Stimulated activated CD4-positive, alpha-beta T cell treated with anti-CD3 and anti-CD28 coated beads, Interleukin-4, amount 100 ng/mL, for 24 hours (primary cell): ENCODE measurements at regions not wholly inside any gene's neighbourhood (a gene's known extent, or its start where the extent isn't known, plus 50 kb on each side); places are given as distances from the start of the nearest gene placed in this dataset.

Source experiments
- DNase-seq: peaks from one replicate; pipeline ENCODE4 v3.0.0-alpha.2; 2020

DNA sequence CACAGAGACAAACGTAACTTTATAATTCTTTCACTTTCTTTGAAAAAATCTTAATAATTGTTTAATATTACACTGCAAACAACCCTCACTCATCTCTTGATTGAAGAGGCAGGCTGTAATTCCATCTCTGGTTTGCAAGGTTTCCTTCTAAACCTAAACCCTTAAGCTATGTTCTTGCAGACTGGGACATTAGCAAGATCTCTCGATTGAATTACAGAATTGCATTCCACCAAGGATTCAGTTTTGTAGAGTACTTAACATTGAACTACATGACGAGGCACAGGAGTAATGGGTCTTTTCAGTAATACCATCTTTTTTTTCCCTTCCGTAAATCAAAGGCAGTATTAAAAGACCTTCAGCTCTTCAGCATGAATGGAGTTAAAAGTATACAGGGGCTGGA, 111.6 kb upstream of the EEF1E1 start:
- DNase-seq = no peak

DNA sequence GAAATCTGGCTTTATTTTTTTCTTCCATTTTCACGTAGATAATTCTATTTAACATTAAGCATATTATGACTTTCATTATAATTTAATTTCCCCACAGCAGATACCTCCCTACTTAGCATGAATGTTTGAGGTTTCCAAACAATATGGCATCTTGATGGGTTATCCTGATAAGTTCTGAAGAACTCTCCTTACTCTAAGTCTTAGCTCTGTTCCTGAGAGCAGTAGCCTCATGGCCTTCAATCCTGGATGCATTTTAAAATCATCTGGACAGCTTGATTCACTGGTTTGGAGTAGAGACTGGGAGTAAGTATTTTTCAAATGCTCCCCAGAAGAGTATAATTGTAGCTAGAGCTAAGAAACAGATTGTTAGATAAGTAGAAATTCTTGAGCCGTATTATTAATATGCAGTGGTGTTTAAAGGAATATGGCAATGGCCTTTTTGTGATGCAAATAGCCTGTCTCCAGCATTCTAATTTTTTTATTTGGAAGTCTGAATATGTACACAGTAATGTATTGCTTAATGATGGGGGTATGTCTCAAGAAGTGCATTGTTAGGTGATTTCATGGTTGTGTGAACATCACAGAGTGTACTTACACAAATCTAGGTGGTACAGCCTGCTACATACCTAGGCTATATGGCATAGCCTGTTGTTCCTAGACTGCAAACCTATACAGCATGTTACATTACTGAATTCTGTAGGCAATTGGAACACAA, 110.5 kb upstream of the EEF1E1 start:
- DNase-seq = no peak

DNA sequence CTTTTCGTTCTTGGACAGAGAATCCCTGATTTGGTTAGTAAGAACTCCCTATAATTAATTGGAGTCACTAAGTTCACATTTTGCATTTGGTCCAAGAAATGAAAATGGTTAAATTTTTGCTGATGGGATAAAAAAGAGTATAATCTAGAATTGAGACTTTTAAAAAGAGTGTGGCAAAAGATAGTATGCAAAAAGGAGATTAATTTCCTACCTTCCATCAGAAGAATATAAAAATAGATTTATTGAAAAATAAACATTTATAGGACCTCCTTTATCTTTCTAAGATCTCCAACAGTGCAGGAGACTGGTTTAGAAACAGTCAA, 105.5 kb upstream of the EEF1E1 start:
- no peak for DNase-seq

DNA sequence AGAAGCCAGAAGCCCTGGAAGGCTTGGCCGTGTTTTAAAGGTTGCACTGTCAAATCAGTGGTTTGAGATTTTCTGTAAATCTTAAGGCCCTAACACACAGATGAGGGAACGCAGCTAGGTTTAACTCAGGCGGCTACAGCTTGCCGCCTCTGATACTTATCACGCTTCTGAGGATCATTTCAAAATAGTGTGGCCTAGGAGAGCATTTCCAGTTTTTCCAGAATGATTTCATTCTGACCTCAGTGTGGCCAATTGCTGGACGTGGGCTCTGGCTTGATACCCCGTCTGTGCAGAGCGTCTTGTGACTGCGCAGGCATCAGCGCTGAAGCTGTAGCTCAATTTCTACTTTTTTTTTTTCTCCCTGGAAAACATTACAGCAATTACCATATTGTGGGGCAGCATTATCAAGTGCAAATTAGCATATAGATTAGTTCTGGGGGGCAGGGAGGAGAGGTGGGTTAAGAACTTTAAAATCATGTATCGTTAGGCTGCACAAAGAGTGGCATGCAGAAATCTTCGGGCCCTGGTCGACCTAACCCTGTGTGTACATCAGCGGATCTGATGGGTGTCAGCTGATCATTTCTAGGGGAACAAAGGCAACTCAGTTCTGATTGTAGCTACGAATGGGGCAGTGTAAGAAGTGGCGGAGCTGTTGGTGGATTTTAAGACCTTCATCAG, 105.0 kb upstream of the EEF1E1 start:
- no peak for DNase-seq

DNA sequence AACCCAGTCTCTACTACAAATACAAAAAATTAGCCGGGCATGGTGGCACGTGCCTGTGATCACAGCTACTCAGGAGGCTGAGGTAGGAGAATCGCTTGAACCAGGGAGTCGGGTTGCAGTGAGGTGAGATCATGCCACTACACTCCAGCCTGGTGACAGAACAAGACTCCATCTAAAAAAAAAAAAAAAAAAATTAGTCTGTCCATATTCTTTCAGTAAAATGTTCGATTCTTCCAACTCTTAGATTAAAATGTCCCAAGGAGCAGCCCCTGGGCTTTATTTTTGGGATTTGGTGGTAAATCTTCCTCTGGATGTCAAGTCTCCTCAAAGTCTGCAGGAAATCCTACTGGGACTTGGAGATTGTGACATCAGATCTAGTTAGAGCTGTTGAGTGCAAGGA, 101.0 kb upstream of the EEF1E1 start:
- DNase-seq = no peak

DNA sequence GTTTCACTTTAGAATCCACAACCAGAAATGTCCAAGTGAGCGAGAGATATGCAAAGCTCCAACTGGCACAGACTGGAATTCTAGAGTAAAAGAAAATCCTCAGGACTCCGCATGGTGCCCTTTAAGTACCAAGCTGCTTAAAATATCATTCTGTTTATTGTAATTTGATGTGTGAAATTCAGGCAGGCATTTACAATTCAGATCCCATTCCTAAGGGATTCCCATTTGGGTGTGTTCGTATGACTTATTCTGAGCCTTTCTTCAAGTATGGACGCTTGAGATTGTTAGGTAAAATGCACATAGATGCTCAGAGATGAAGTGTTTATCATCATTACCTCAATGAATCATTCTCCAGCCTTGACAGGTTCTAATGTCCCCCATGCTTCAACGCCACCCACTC, 99.3 kb upstream of the EEF1E1 start:
- DNase-seq = no peak

DNA sequence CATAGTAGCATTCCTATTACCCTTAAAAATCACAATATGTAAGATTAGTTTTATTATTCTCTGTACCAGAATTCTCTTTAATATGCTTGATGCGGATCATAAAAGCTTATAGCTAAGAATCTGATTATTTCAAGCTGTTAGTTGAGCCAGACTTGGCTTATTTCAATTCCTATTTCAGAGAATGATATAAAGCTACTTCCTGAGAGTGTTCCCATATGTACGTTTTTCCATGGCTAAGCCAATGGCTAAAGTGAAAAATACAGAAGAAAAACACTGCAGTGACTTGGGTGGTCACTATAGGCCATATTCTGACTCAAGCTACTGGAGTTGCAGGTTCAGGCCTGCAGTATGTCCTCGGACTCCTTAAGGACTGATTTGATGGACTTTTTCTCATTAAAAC, 97.9 kb upstream of the EEF1E1 start:
- no peak for DNase-seq

DNA sequence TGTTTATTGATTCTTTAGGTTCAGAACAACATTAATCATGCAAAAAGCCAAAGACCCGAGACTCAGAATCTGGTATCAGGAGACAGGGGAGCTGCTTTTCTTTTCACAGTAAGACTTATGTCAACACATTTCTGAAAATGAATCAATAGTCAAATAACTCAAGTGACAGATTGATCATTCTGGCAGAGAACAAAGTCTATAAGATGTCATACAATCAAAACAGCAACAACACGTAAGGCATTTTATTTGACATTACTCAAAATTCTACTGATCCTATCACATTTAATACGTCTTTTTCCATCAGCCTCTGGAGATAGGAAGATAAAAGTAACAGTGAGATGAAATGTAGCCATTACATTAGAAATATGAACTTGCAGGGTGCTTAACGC, 93.4 kb upstream of the EEF1E1 start:
- DNase-seq = no peak

DNA sequence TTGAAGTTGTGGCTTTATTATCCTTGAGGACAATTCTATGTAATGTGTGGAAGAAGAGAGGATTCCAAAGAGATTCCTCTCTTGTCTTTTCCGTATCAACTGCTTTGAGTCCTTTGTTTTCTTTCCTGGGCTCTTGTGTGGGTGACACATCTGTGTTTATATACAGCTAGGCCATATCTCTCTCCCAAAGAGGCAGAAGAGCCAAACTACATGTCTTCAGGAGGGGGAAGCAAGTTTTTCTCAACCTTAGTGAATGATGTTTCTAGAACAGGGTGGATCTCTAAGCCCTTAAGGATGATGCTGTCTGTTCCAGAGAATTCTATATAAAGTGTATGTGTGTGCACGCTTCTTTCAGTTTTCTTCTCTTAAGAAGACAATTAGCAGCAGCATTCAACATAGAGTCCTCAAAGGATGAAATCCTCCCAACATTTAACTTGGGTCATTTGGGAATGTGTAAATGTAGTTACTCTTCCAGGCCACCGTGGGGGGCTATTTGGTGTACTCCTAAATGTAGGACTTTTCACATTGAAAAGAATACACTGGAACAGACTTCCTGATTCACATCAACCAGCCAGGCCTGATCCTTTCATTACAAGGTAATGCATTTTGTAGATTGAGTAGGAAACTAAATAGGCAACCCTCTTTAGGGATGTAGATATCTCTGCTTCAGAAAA, 92.8 kb upstream of the EEF1E1 start:
- DNase-seq = no peak

DNA sequence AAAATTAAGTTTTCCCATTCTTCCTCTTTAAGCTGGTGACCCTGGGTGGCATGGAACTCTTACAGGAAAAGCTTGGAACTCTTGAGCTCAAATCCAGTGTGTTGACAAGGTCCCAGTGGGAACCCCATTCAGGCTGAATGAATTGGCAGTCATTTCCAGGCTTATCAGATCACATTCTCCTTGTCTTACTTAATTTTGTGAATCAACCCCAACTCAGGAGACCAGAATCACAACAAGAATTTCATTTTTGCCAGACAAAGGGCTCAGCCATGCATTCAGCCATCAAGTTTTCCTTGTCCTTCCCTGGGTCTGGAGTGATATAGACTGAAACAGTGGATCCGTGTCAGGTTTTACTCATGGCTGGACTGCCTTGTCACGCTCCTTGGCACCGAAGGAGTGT, 92.1 kb upstream of the EEF1E1 start:
- no peak for DNase-seq

DNA sequence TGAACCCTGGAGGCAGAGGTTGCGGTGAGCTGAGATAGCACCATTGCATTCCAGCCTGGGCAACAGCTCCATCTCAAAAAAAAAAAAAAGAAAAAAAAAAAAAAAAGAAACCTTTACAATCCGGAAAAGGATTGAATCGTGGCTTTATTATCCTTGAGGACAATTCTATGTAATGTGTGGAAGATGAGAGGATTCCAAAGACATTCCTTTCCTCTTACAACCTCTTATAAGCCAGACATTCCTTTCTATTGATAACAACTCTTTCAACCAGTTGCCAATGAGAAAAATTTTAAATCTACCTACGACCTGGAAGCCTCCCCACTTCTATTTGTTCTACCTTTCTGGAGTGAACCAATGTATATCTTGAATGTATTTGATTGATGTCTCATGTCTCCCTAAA, 91.2 kb upstream of the EEF1E1 start:
- DNase-seq = no peak

DNA sequence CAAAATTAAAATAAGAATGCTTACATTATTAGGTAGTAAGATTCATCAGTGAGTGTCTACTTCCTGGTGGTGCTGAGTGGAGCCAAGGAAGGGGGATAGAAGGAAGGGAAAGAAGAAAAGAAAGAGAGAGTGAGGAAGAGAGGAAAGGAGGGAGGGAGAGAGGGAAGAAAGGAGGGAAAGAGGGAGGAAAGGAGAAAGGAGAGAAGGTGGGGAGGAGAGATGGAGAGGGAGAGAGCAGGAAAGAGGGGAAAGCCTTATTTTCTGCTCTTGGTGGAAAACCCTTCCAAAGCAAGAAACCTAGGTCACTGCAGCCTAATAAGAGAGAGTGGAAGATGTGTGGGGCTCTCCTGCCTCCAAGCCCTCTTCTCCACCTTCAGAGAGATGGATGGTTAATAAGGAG, 90.2 kb upstream of the EEF1E1 start:
- no peak for DNase-seq

DNA sequence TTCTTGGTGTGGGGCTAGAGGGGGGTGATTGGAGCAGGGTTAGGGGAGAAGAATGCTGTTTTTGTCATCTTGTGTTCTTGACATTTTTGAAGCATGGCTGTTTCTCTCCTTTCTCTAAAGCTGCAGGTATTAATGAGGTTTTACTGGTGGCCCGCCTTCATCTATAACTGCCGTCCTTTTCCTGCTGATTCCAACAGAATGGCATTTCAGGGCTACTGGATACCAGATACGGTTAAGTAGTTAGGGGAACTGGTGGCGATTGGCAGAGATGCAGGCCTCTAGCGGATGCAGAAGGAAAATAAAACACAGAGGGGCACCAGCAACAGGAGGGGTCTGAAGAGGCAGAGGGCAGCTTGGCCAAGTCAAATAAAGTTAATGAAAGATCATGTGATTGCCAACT, 89.7 kb upstream of the EEF1E1 start:
- DNase-seq = no peak

DNA sequence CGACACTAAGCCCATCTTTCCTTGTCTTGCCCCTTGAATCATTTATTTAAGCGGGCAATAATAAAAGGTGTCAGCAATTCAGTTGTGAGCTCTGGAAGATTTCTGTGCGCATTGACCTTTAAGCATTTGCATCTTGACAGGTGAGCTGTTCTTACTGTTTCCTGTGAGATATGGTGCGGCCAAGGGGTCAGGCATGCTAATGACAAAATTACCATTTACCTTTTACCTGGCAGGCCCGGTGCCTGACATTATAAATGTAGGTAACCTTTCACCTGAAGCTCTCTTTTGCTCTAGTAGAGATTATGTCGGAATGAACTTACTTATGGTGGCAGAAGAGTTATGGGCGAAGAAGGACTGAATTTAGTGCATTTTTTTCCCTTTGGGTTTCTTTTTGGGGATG, 89.3 kb upstream of the EEF1E1 start:
- no peak for DNase-seq

DNA sequence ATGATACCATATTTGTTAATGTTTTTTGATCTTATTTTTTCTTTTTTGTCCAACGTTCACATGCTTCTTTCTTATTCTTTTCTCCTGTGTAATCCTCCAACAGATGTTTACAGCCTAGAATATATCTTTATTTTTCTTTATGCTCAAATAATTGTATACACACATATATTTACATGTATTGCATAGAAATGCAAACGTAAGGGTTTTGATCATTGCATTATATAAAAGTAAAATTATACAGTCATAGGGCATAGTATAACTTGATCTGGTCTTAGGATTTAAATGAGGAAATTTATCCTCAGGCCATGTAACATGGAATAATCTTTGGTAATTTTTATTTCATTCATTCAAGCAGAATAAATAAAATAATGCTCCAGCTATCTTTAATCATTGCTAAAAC, 84.9 kb upstream of the EEF1E1 start:
- no peak for DNase-seq

DNA sequence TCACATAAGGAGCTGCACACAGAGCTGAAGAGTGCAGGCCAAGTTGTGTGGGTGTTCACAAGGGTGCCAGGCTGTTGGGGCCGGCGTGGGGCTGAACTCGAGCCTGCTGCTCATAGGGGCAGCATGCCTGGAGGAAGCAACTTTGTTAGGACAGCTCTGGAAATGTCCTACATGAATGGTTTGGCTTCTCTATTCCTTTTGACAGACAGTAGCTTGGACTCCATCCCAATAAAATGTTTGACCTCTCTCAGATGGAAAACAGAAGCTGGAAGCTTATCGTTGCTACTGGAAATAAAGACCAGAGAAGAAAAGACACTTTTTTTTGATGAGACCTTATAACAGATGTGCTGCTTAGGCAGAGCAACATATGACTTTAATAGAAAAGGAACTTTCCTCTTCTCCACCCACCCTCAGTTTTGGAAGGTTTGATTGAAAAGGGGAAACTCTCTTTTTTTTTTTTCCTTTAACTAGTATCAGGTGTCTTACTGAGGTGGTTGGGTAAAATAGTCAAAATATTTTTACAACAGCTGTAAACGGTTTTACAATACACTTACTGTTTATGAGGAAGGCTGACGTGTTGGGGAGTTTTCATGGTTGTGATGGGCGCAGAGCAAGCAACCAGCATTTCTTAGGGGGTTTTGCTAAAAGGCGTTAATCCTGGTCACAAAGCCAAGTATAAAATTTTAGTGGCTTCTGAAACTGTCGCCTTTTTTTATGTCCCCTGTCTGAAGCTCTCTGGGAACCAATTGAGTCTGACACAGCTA, 80.7 kb upstream of the EEF1E1 start:
- DNase-seq = no peak

DNA sequence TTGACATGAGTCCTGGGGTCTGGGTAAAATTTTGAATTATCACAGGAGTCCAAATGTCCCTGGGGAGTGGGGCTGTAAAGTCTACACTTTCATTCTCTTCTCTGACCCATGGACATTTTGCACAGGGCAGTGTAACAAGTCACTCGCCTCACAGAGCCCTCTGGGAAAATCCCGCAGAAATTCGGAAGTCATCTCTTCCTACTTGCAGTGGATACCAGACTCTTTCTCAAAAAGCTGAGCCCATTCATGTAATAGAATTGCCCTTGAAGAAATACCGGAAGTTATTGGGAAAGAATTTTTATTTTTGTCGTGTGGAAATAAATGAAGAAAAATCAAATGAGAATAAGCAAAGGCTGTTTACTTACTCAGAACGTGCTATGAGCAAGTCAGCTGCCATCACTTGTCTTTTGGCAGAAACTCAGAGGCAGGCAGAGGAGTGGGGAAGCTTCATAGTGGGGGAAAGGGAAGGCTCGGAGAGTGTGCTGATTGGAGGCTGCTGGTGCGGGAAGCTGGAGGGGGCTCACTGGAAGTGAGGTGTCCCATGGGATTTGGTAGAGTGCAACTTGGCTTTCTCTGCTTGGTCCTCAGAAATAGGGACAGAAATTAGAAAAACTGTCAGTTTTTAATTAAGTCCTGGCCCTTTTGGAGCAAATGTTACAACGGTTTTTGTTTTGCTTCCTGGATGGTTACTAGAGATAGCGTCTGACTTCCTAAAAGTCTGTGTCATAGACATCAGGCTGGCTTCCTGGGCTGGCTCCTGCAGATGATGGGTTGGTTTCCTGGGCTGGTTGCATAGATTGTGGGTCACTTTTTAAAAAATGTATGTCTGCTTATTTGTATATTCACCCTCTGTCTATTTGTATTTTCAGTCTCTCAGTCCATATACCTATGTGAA, 79.8 kb upstream of the EEF1E1 start:
- DNase-seq = no peak

DNA sequence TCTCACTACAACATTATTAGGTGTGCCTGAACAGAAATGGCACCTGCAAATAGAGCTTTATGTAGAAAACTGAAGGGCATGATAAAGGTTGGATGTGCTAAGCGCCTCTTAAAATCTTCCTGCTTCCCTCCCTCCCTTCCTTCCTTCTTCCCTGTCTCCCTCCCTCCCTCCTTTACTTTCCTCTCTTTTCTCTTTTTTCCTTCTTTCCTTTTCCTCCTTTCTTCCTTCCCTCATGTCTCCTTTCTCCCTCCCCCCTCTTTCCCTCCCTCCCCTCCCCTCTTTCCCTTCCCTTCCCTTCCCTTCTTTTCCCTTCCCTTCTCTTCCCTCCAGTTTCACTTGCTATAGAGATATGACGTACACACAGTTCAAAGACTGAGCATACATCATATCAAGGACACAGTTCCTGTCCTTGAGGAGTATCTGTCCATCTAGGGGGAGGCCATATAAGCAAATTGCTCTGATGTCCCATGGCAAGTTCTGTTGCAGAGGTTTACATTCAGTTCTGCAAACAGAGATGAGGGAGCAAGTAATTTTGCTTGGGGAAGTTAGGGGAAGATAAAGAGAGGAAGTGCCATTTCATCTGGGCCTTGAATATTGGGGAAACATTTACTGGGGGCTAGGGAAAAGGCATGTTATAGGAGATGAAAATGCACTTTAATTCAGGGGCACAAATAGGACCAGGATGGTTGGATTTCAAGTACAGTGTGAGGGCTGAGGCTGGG, 79.0 kb upstream of the EEF1E1 start:
- DNase-seq = no peak

DNA sequence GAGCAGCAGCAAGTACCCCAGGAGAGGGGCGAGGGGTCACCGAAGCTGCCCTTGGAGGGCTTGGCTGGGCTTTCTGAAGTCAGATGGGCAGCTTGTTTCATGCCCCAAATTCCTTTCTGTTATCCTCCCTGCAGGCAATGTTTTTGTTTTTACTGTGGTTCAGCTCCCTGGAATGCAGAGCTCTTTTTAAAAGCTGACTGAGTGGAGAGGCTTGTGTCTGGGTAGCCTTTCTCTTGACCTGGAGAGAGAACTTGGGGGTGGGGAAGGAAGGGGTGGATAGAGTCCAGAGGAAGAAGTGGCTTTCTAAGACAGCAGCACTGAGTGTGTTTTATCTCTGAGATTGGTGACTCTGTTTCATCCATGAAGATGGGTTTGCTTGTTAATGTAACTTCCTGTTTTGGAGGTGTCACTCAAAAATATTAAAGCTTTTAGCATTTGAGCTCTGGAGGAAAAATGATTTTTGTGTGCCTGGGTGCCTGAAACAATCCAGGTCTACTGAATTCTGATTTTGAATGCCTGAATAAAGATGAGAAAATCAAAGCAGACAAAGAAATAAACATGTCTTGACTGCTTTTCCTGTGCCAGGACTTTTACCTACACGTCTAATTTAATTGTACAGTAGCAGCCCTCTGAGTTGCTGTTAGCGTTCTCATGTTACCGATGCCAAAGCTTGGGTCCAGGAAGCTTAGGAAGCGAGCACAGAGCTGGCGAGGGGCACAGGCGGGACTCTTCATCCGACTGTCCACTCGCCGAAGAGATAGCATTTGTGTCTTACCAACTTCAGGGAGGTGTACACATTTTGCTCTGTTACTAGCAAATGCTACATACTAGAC, 78.2 kb upstream of the EEF1E1 start:
- DNase-seq = no peak

DNA sequence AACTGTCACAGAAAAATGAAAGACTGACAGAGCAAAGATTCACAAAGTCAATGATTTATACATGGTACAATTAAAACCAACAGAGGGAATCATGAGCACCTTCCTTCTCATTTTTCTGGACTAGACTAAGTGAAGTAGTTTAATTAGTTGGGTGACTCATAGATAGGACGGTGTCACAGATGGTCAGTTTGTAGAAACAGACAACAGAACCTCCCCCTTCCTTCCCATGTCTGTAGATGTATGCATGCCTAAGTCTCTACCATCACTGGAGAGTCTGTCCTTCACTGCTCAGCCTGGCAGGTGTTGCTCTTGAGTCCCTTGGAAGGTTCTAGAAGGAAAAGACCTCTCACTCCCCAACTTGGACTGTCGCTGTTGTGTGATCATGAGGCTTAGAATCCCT, 75.4 kb upstream of the EEF1E1 start:
- no peak for DNase-seq
